ENCODE measurements at regions not wholly inside any gene's neighbourhood (a gene's known extent, or its start where the extent isn't known, plus 50 kb on each side); places are given as distances from the start of the nearest gene placed in this dataset.

GRCh38 chr9:73219985-73220626, 68.4 kb downstream of the ANXA1 start:
- no peak overlapping the region for H3K27ac Mint-ChIP-seq
- no peak overlapping the region for H3K4me3 Mint-ChIP-seq
- H3K27me3 Mint-ChIP-seq (ENCODE audit: low read depth, poor library complexity) = peaks cover 6% of the 10 kb centered on the region
- DNase-seq = no peak
- H3K4me1 Mint-ChIP-seq = no peaks in the 10 kb centered on the region
- no peak for TF ChIP-seq CTCF (IDR thresholded peaks at IDR 0.05)
- no peaks in the 10 kb centered on the region for H3K36me3 Mint-ChIP-seq (ENCODE audit: low read depth)
- peaks cover 8% of the 10 kb centered on the region for H3K9me3 Mint-ChIP-seq

- H3K36me3 Mint-ChIP-seq (ENCODE audit: low read depth) = no peaks in the 10 kb centered on the region
- no peak for TF ChIP-seq CTCF (IDR thresholded peaks at IDR 0.05)
- peaks cover 6% of the 10 kb centered on the region for H3K9me3 Mint-ChIP-seq
- no peak for DNase-seq
- peaks cover 6% of the 10 kb centered on the region for H3K27me3 Mint-ChIP-seq (ENCODE audit: low read depth, poor library complexity)
- no peak overlapping the region for H3K27ac Mint-ChIP-seq
- H3K4me1 Mint-ChIP-seq = no peaks in the 10 kb centered on the region
- no peak overlapping the region for H3K4me3 Mint-ChIP-seq
Measured at GRCh38 chr9:73223594-73223993, 71.9 kb downstream of the ANXA1 start.

GRCh38 chr9:73229543-73229942, 77.9 kb downstream of the ANXA1 start:
- Mint-ChIP-seq H3K27ac (no peak overlapping the region), H3K27me3 (ENCODE audit: low read depth, poor library complexity) (no peaks in the 10 kb centered on the region)

GRCh38 chr9:73230251-73230650, 78.6 kb downstream of the ANXA1 start:
- no peak for DNase-seq
- H3K9me3 Mint-ChIP-seq = peaks cover 1% of the 10 kb centered on the region
- H3K4me1 Mint-ChIP-seq = no peaks in the 10 kb centered on the region
- H3K27me3 Mint-ChIP-seq (ENCODE audit: low read depth, poor library complexity) = no peaks in the 10 kb centered on the region
- no peak for TF ChIP-seq CTCF (IDR thresholded peaks at IDR 0.05)
- no peak overlapping the region for H3K4me3 Mint-ChIP-seq
- H3K27ac Mint-ChIP-seq = no peak overlapping the region
- H3K36me3 Mint-ChIP-seq (ENCODE audit: low read depth) = no peaks in the 10 kb centered on the region

More at GRCh38 chr9:73229543-73229942, 77.9 kb downstream of the ANXA1 start:
- no peak for TF ChIP-seq CTCF (IDR thresholded peaks at IDR 0.05)
- Mint-ChIP-seq H3K4me1 (no peaks in the 10 kb centered on the region), H3K4me3 (no peak overlapping the region), H3K9me3 (peaks cover 5% of the 10 kb centered on the region), H3K36me3 (ENCODE audit: low read depth) (no peaks in the 10 kb centered on the region)
- DNase-seq = no peak

- H3K4me3 Mint-ChIP-seq = no peak overlapping the region
- no peak for DNase-seq
- no peak for TF ChIP-seq CTCF (IDR thresholded peaks at IDR 0.05)
- H3K9me3 Mint-ChIP-seq = no peaks in the 10 kb centered on the region
- H3K27ac Mint-ChIP-seq = no peak overlapping the region
- no peaks in the 10 kb centered on the region for H3K4me1 Mint-ChIP-seq
- no peaks in the 10 kb centered on the region for H3K27me3 Mint-ChIP-seq (ENCODE audit: low read depth, poor library complexity)
- H3K36me3 Mint-ChIP-seq (ENCODE audit: low read depth) = no peaks in the 10 kb centered on the region
Measured at GRCh38 chr9:73231203-73231602, 79.5 kb downstream of the ANXA1 start.

- Mint-ChIP-seq H3K36me3 (ENCODE audit: low read depth) (no peaks in the 10 kb centered on the region), H3K27me3 (ENCODE audit: low read depth, poor library complexity) (no peaks in the 10 kb centered on the region), H3K27ac (no peak overlapping the region), H3K9me3 (no peaks in the 10 kb centered on the region), H3K4me1 (no peaks in the 10 kb centered on the region), H3K4me3 (no peak overlapping the region)
- DNase-seq = no peak
- no peak for TF ChIP-seq CTCF (IDR thresholded peaks at IDR 0.05)
Measured at GRCh38 chr9:73233359-73234007, 81.8 kb downstream of the ANXA1 start.
